KOPT-K1 (cell line): ENCODE measurements at regions not wholly inside any gene's neighbourhood (a gene's known extent, or its start where the extent isn't known, plus 50 kb on each side); places are given as distances from the start of the nearest gene placed in this dataset.
"Not testable (repeated sequence)": the region's sequence is repeated elsewhere in the genome, so short reads cannot be mapped to it uniquely, and the experiment has no call there.

Experiments used
- H3K27ac ChIP-seq: fragments of 200-600 bp; sonication (generic); 2 replicates; pipeline ENCODE4 v1.5.1; 2016; ENCODE audit warnings: antibody characterized with exemption, mild to moderate bottlenecking, low read depth, low read length; ENCODE audit not compliant: poor library complexity, severe bottlenecking
- H3K36me3 ChIP-seq: fragments of 200-600 bp; sonication (generic); 2 replicates; pipeline ENCODE4 v1.5.1; 2017; ENCODE audit warnings: antibody characterized with exemption, mild to moderate bottlenecking, low read length, moderate library complexity; ENCODE audit not compliant: insufficient read depth
- H3K9me3 ChIP-seq: fragments of 200-600 bp; sonication (generic); 2 replicates; pipeline ENCODE4 v1.5.1; 2017; ENCODE audit warnings: antibody characterized with exemption, low read length, mild to moderate bottlenecking; ENCODE audit not compliant: insufficient read depth, poor library complexity, severe bottlenecking

GRCh38 chr1:148318123-148318903 is 164.8 kb downstream of the PPIAL4G start:
- Histone ChIP-seq H3K9me3 (peaks cover 4% of the 10 kb centered on the region), H3K27ac (no peak overlapping the region), H3K36me3 (no peaks in the 10 kb centered on the region)

GRCh38 chr1:148317288-148317985 is 165.4 kb upstream of the NBPF11 start:
- Histone ChIP-seq H3K36me3 (no peaks in the 10 kb centered on the region), H3K9me3 (peaks cover 4% of the 10 kb centered on the region), H3K27ac (no peak overlapping the region)

- Histone ChIP-seq H3K36me3 (no peaks in the 10 kb centered on the region), H3K9me3 (peaks cover 11% of the 10 kb centered on the region), H3K27ac (no peak overlapping the region)
These were observed 163.2 kb upstream of the NBPF11 start for GRCh38 chr1:148315071-148315811.

GRCh38 chr1:148310807-148311206 is 158.7 kb upstream of the NBPF11 start:
- peaks cover 22% of the 10 kb centered on the region for H3K9me3 ChIP-seq
- no peaks in the 10 kb centered on the region for H3K36me3 ChIP-seq
- no peak overlapping the region for H3K27ac ChIP-seq

DNA sequence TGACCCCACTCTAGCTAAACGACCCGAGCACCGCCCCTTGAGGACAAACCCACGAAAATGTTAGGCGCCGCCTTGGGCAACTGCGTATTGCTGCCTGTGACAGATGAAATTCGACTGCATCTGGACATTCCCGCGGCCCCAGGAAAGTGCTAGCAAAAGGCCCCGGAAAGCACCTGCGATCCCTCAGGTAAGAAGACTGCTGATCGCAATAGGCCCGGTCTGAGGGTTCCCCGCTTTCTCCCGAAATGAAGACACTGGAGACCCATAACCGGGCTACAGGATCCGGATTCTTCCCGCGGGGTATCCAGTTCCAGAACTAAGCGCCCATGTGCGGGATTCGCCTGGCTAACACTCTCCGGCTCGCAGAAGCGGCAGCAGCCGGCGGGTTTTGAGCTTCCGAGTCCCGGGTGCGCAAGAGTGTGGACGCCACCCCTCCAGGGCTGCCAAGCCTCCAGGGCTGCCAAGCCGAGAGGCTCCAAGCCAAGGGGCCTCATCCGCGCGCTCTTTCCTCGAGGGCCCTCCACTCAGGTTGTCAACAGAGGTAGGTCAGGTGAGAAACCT is 157.9 kb upstream of the NBPF11 start:
- Histone ChIP-seq H3K27ac (no peak overlapping the region), H3K36me3 (no peaks in the 10 kb centered on the region), H3K9me3 (peaks cover 22% of the 10 kb centered on the region)

GRCh38 chr1:148308832-148309458 is 156.9 kb upstream of the NBPF11 start:
- H3K27ac ChIP-seq = no peak overlapping the region
- no peaks in the 10 kb centered on the region for H3K36me3 ChIP-seq
- H3K9me3 ChIP-seq = peaks cover 18% of the 10 kb centered on the region

GRCh38 chr1:148307583-148308185 is 155.6 kb upstream of the NBPF11 start:
- H3K36me3 ChIP-seq = no peaks in the 10 kb centered on the region
- peaks cover 18% of the 10 kb centered on the region for H3K9me3 ChIP-seq
- H3K27ac ChIP-seq = no peak overlapping the region

- not testable (repeated sequence) for H3K9me3 ChIP-seq, H3K27ac ChIP-seq, H3K36me3 ChIP-seq
These were observed 152.9 kb upstream of the NBPF11 start for GRCh38 chr1:148304935-148305334.

GRCh38 chr1:148302586-148303364 is 150.7 kb upstream of the NBPF11 start:
- H3K9me3 ChIP-seq, H3K27ac ChIP-seq, H3K36me3 ChIP-seq: not testable (repeated sequence)

DNA sequence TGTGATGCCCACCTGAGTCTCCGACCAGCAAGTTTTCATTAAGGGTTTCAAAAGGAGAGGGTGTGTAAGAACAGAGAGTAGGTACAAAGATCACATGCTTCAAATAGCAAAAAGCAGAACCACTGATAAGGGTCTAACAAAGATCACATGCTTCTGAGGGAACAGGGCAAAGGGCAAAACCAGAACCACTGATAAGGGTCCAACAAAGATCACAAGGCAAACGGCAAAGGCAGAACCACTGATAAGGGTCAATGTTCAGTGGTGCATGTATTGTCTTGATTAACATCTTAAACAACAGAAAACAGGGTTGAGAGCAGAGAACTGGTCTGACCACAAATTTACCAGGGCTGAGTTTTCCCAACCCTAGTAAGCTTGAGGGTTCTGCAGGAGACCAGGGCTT is 145.8 kb upstream of the NBPF11 start:
- not testable (repeated sequence) for H3K27ac ChIP-seq, H3K36me3 ChIP-seq, H3K9me3 ChIP-seq

- no peaks in the 10 kb centered on the region for H3K9me3 ChIP-seq
These were observed 144.4 kb upstream of the NBPF11 start for GRCh38 chr1:148296511-148296910.

DNA sequence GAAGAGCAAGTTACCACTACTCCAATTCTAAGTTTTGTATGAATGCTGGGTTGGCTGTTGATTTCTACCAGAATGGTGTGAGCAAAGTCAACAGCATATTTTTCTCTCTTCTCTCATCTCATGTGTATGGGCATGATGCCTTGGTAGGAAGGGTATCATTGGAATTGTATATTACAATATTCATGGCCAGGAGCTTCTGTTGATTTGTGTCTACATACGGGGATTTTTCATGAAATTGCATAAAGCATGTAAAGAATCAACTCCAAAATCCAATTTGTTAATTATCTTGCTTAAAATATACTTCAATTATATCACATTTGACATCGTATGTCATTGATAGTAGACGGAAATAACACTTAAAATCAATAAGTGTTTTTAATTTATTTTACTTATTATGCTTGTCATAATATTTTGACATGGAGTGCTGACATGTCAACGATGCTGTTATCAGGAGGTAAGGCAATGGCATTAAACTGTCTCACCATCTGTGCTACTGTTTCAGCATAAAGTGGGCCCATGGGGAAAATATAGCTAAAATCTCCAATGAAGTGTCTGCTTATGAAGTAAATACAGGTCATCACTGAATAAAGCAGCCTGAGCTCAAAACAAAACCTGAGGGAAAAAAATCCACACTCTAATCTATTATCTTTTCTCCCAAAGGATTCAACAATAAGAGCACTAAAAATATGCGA is 142.2 kb upstream of the NBPF11 start:
- H3K36me3 ChIP-seq = no peaks in the 10 kb centered on the region
- no peak overlapping the region for H3K27ac ChIP-seq
- H3K9me3 ChIP-seq = no peaks in the 10 kb centered on the region

More at GRCh38 chr1:148296511-148296910, 144.4 kb upstream of the NBPF11 start:
- Histone ChIP-seq H3K27ac (no peak overlapping the region), H3K36me3 (no peaks in the 10 kb centered on the region)

- Histone ChIP-seq H3K36me3 (no peaks in the 10 kb centered on the region), H3K9me3 (peaks cover under 1% of the 10 kb centered on the region), H3K27ac (no peak overlapping the region)
These were observed 141.6 kb upstream of the NBPF11 start for GRCh38 chr1:148293651-148294050.
